HG03521 (cell line): ENCODE measurements at regions not wholly inside any gene's neighbourhood (a gene's known extent, or its start where the extent isn't known, plus 50 kb on each side); places are given as distances from the start of the nearest gene placed in this dataset.
A peak's percentile ranks its signal among the peaks of the same experiment; 100 is the strongest.
"Not testable (repeated sequence)": the region's sequence is repeated elsewhere in the genome, so short reads cannot be mapped to it uniquely, and the experiment has no call there.

Experiments
- ATAC-seq: cut with Tn5 transposase; IDR thresholded peaks from one replicate; pipeline ENCODE4 v1.9.1; 2021; ENCODE audit warnings: mild to moderate bottlenecking, moderate library complexity; ENCODE audit not compliant: unreplicated experiment

DNA sequence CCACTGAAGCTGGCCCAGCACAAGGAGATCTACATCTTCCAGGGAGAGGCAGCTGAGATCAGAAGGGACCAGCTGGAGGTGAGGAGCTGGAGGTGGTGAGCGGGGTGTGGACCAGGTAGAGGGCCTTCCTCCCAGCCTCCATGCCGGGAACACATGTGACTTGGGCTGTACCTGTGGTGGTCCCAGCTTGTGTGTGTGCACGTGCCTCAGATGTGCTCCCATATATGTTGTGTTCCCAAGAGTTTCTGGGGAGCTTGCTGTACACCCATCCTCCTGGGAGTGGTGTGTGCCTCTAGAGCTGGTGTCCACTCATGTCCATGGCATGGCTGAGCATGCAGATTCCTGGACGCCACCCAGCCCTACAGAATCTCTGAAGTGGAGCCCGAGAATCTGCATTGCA is 183.7 kb upstream of the AKAP13 start:
- not testable (repeated sequence) for ATAC-seq

- ATAC-seq: not testable (repeated sequence)
These were observed 182.8 kb upstream of the AKAP13 start for GRCh38 chr15:85197582-85197981.

DNA sequence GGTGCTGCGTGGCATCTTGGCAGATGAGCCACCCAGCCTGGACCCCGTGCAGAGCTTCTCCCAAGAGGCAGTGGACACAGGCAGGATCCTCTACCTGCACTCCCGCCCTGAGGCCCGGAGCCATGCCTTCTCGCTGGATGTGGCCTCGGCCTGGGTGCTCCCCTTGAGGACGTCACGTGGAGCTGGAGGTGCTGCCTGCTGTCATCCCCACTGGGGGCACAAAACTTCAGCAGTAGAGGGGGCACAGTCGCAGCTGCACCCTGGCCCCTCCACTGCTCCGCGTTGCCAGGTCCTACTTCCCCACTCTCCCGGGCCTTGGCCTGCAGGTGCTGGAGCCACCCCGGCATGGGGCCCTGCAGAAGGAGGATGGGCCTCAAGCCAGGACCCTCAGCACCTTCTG is 182.0 kb upstream of the AKAP13 start:
- not testable (repeated sequence) for ATAC-seq

DNA sequence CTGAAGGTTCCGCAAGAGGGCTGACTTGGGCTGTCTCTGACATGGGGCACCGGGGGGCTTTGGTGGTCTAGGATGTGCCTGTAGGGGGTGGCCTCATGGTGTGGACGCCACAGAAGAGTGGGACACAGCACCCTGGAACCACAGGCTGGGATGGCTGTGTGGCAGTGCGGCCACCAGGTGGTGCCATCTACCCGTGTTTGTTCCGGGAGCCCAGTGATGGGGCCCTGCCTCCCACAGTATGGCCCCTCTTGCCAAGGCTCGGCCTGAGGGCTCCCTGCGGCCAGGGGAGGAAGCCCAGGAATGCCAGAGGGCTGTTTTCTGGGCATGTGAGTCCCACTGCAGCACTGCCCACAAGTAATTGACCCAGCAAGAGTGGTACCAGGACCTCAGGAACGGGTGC is 180.2 kb upstream of the AKAP13 start:
- ATAC-seq: peak; percentile 75

DNA sequence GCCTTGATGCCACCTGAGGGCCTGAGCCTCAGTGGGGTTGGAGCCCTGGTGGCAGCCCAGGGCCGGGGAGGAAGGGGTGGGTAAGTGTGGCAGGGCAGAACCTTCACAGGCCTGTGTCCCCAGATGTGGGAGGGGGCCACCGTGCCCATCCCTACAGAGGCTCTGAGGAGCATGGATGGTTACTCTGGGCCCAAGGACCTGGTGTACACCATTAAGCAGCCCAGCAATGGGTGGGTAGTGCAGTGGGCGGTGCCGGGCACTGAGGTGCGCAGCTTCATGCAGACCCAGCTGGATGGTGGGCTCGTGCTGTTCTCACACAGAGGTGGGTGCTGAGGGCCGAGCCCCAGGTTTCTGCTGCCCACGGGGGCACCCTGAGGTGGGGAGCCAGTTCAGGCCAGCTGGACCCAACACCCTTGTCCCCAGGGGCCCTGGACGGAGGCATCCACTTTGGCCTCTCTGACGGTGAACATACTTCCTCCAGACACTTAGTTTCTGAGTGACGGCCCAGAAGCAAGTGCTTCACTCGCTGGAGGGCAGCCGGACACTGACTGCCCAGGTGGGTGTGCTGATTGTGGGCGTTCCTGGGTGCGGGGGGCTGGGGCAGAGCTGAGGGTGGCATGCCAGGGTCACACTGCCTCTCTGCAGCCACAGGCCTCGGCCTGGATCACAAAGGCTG is 179.1 kb upstream of the AKAP13 start:
- ATAC-seq: not testable (repeated sequence)

DNA sequence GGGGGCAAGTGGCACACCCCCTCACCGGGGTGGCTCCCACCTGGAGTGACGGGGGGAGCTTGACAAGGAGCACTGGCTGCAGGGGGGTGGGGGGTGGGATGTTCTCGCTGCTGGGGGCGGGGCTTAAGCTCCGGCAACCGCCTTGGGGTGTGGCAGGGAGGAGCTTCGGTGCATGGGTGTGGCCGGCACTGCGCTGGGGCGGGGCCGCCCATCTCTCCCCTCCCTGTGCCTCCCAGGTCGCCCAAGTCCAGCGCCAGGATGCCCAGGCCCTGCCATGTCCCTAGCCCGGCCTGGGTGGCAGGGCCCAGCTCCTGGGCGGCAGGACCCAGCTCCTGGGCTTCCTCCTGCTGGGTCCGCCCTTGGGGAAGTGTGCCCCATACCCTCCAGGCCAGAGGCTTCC is 175.9 kb upstream of the AKAP13 start:
- ATAC-seq: not testable (repeated sequence)

- ATAC-seq: not testable (repeated sequence)
These were observed 146.5 kb upstream of the AKAP13 start for GRCh38 chr15:85233791-85234325.

DNA sequence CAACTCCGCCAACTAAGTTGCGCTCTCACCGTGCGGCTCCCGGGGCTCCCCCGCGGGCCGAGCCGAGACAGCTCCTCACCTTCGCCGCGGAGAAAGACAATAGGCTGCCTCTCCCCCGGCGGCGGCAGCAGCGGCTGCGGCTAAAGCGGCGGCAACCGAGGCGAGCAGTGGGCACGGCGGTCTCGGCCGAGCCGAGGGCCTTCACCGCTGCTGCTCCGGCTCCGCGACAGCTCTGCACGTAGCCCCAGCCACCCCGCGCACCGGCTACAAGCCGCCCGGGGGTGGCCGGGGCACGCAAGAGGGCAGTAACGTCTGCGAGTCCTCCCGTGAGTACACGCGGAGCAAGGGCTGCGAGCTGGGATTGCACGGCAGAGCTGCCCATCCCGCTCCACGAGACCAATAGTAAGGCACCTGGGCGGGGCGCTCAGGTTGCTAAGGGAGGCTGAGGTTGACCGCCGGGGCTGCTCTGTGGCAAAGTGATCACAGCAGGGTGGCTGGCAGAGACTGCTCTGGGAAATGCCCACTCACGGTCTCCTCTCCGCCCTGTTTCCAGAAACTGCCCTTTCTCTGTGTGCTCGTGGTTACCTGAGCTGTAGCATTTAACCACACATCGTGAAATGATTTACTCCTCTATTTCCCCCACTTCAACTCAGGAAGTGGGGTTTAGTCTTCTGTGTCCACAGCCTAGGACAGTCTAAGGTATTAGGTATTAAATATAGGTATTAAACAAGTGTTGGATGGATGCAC is 145.8 kb upstream of the AKAP13 start:
- not testable (repeated sequence) for ATAC-seq

- ATAC-seq: not testable (repeated sequence)
These were observed 136.3 kb upstream of the AKAP13 start for GRCh38 chr15:85244056-85244455.

DNA sequence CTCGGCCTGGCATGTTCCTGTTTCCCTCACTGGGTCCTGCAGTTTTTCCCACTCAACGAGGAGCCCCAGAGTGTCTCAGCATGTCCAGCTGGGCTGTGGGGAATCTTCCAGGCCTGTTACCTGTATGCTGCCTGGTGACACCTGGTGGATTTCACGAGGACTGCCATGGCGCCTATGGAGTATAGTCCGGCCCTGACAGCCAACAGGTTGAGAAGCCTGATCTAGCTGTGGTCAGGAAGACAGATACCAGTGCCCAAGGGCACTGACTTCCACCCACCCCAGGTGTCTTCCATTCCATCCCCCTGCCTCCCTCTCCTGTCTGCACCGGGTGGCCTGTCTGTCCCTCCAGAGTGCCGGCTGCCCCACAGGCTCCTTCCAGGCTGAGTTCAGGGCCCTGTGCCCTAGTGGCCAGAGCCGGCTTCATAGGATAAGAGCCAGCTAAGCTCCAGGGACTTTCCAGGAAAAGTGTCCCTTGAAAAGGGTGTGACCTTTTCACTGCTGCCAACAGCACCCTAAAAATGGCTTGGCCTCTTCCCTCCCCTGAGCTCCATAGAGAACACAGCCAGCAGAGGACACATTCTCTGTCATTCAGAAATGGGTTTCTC is 129.4 kb upstream of the AKAP13 start:
- ATAC-seq: not testable (repeated sequence)

DNA sequence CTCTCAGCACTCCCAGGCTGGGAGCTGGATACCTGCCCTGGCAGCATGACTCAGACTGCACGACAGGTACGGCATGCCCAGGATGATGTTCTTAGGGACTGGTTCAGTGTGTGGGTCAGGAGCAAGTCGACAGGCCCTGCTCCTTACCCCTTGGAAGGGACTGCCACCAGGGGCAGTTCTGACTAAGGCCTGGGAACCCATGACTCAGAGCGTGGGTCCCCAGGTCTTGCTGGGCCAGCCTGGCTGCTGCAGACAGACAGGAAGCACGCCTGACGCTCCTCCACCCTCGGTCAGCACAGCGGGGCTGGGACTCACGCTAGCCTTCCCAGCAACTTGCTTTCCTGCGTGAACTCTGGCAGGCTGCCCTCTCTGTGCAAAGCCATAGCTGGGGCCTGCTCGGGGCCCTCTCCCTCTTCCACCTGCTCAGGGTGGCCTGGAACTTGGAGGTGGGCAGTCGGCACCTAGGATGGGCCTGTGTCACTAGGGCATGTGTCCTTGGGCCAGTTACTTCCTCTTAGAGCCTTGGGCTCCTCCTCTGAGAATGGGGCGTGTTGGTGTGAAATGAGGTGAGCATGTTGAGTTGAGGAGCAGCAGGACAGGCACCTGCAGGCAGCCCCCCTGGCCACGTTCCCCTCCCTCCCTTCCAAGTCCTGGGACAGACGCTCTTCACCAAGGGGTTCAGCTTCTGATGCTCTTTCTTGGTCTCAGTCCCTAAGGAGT is 127.0 kb upstream of the AKAP13 start:
- ATAC-seq: peak; percentile 57

DNA sequence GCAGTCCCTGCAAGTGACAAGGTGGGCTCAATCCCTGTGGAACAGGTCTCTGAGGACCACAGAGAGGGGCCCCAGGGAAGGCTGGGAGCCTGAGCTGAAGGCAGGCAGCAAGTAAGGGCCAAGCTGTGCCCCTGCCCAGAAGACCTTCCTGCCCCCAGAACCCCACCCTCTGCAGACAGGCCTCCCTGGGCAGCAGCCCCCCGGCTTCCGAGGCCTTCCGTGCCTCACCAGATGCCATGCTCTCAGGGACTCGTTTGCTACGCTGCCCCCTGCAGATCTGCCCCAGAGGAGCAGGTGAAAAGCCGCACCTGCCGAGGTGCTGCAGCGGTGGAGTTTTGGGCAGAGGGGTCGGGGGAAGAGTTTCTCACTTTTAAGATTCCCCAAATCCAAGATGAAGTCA is 125.4 kb upstream of the AKAP13 start:
- not testable (repeated sequence) for ATAC-seq

DNA sequence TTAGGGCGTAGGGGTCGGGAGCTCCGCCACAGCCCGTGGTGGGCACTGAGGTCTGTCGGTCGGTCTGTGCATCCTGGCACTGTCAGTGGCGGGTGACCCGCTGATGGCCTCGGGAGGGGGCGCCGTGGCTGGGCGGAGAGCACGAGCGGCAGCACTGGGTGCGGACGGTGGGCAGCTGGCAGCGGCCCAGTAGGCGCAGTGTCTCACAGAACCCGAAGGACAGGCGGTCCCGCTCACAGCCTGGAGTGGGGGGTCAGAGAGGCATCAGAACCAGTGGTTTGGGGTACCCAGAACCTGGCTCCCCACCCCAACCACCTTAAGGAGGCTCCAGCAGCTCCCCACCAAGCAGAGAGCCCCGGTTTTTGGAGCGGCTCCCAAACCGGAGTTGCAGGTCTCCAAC is 124.9 kb upstream of the AKAP13 start:
- not testable (repeated sequence) for ATAC-seq

GRCh38 chr15:85256009-85256997 is 124.1 kb upstream of the AKAP13 start:
- not testable (repeated sequence) for ATAC-seq

DNA sequence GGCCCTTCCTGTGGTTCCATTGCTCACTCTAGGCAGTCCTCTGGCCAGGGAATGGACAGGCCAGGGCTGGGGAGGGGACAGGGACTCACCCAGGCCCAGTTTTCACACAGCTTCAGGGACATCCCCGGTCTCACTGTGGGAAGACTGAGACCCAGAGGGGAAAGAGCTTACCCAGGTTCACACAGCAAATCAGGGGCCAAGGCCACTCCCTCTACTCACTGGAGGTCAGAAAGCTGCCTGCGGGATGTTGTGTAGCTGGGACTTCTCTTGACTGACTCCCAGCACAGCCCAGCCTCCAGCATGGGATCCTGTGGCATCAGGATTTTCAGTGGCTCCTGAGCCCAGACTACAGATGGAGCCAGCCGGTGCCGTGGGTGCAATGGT is 122.3 kb upstream of the AKAP13 start:
- ATAC-seq: not testable (repeated sequence)

DNA sequence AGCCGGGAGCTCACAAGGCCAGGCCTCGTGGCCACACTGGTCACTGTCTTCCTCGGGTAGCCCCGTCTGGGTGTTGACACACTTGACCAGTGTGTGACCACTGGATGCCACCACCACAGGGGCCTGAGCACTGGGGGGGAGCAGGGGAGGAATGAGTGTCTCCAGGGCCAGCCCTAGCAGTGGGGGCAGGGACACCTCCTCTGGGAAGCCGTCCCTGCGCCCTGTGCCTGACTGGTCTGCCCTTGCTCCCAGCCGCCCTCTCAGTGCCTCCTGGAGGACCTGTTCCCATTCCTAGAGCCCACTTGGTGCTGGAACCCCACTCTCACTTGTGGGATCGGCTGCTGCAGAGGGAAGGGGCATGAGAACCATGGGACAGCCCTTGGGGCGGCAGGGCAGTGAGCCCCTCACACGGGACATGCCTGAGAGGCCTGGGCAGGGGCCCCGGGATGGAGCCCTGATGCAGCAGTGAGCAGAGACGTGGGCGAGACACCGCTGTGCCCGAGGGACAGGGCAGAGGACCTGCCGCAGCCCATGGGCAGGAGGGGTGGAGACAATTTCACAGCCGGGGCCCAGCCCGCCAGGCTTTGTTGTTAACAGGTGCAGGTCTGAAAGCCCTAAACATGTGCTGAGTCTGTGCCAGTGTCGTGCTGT is 121.7 kb upstream of the AKAP13 start:
- not testable (repeated sequence) for ATAC-seq

GRCh38 chr15:85260526-85260925 is 119.9 kb upstream of the AKAP13 start:
- ATAC-seq: not testable (repeated sequence)

DNA sequence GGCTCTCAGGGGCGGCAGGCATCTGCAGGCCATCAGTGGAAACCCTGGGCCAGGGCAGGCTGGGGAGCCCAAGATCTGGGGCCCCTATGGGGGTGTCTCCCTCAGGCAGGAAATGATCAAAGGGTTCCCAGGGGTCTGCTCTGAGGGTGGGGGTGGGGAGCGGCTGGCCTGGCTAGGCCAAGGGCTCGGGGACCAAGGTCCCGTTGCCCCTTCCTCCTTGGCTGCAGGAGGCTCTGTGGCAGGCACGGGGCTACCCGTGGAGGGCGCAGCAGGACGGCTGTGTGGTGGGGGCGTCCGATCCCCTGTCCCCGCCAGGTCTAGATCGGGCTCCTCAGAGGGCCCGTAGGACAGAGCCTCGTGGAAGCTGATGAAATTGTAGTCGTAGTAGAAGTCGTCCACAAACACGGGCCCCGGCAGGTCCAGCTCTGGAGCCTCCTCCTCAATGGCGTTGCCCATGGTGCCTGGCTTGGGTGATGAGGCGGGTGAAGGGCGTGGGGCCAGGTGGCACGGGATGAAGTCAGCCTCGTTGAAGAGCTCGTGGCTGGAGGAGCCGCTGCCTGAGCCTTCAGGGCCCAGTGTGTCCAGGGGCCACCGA is 117.8 kb upstream of the AKAP13 start:
- ATAC-seq: not testable (repeated sequence)
